Transverse colon (tissue), 3 donors: ENCODE measurements at regions not wholly inside any gene's neighbourhood (a gene's known extent, or its start where the extent isn't known, plus 50 kb on each side); places are given as distances from the start of the nearest gene placed in this dataset.

Experiments used
- POLR2A ChIP-seq: fragments of 450-650 bp; IDR thresholded peaks from one replicate; pipeline ENCODE4 v1.6.1; 2016; ENCODE audit warnings: antibody characterized with exemption, mild to moderate bottlenecking, moderate library complexity
- TF ChIP-seq, protein P1 (sequence below), 5 experiments: fragments of 200-600 bp in 3 of 5; fragments of 450-650 bp in 2 of 5; sonication (generic) in 3 of 5; IDR thresholded peaks; 1 replicate in 2 of 5; 2 replicates in 3 of 5; pipeline ENCODE4 v1.5.1; 2016 to 2017; ENCODE audit warnings: antibody characterized with exemption in 5 of 5, inconsistent platforms in 3 of 5, mild to moderate bottlenecking in 2 of 5, moderate library complexity in 1 of 5

DNA sequence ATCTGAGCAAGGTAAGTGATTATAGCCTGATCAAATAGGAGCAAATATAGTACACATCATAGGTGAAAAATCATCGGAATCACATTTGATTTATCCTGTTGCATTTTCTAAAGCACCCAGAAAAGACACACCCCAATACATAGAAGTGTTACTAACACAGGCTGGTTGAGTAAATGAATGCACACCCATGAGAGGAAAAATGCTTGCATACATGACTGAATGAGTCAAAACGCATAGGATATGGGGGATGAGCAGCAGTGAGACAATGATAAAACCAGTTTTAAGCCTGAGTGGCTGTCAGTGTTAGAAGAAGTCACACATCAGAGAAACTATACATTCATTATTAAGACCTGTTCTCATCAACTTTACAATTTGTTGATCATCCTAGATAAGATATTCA is 449.6 kb upstream of the CDH20 start:
- TF ChIP-seq POLR2A: no peak
- TF ChIP-seq, protein P1, sequence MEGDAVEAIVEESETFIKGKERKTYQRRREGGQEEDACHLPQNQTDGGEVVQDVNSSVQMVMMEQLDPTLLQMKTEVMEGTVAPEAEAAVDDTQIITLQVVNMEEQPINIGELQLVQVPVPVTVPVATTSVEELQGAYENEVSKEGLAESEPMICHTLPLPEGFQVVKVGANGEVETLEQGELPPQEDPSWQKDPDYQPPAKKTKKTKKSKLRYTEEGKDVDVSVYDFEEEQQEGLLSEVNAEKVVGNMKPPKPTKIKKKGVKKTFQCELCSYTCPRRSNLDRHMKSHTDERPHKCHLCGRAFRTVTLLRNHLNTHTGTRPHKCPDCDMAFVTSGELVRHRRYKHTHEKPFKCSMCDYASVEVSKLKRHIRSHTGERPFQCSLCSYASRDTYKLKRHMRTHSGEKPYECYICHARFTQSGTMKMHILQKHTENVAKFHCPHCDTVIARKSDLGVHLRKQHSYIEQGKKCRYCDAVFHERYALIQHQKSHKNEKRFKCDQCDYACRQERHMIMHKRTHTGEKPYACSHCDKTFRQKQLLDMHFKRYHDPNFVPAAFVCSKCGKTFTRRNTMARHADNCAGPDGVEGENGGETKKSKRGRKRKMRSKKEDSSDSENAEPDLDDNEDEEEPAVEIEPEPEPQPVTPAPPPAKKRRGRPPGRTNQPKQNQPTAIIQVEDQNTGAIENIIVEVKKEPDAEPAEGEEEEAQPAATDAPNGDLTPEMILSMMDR (IDR thresholded peaks at IDR 0.05): no peak
